Endodermal cell (in vitro differentiated cells): ENCODE measurements at regions not wholly inside any gene's neighbourhood (a gene's known extent, or its start where the extent isn't known, plus 50 kb on each side); places are given as distances from the start of the nearest gene placed in this dataset.

Experiments used
- DNase-seq: peaks from one replicate; pipeline ENCODE4 v3.0.0-alpha.2; 2017
- H3K27ac ChIP-seq: 2 replicates; pipeline ENCODE4 v1.5.1; 2013; ENCODE audit warnings: mild to moderate bottlenecking, low read depth, low read length, moderate library complexity
- H3K27me3 ChIP-seq: 2 replicates; pipeline ENCODE4 v1.6.1; 2013; ENCODE audit warnings: mild to moderate bottlenecking, low read length, moderate library complexity; ENCODE audit not compliant: insufficient read depth, control insufficient read depth, poor library complexity, severe bottlenecking
- H3K36me3 ChIP-seq: 2 replicates; pipeline ENCODE4 v1.7.0; 2013; ENCODE audit warnings: mild to moderate bottlenecking, low read length, moderate library complexity; ENCODE audit not compliant: control insufficient read depth, insufficient read depth
- H3K4me1 ChIP-seq: one replicate; pipeline ENCODE4 v1.7.0; 2013; ENCODE audit warnings: low read length; ENCODE audit not compliant: control insufficient read depth, insufficient read depth
- H3K4me3 ChIP-seq: 2 replicates; pipeline ENCODE4 v1.5.1; 2013; ENCODE audit warnings: mild to moderate bottlenecking, low read length, moderate library complexity
- H3K9ac ChIP-seq: 2 replicates; pipeline ENCODE4 v1.6.1; 2013; ENCODE audit warnings: mild to moderate bottlenecking, low read length, moderate library complexity; ENCODE audit not compliant: poor library complexity, severe bottlenecking; ENCODE audit errors: extremely low read depth
- H3K9me3 ChIP-seq: 2 replicates; pipeline ENCODE4 v1.6.1; 2013; ENCODE audit warnings: mild to moderate bottlenecking, low read length, moderate library complexity; ENCODE audit not compliant: control insufficient read depth
- H3K27ac Mint-ChIP-seq: 2 replicates; pipeline ENCODE4 v1.8.0; 2020; ENCODE audit warnings: mixed read lengths
- H3K27me3 Mint-ChIP-seq: 2 replicates; pipeline ENCODE4 v1.8.0; 2021; ENCODE audit warnings: mild to moderate bottlenecking, mixed read lengths; ENCODE audit not compliant: insufficient read depth
- H3K36me3 Mint-ChIP-seq: 2 replicates; pipeline ENCODE4 v1.8.0; 2020; ENCODE audit warnings: low read depth, mixed read lengths
- H3K4me1 Mint-ChIP-seq: 2 replicates; pipeline ENCODE4 v1.8.0; 2020; ENCODE audit warnings: mixed read lengths
- H3K4me3 Mint-ChIP-seq: 2 replicates; pipeline ENCODE4 v1.8.0; 2020; ENCODE audit warnings: mild to moderate bottlenecking, moderate library complexity, mixed read lengths
- H3K9me3 Mint-ChIP-seq: 2 replicates; pipeline ENCODE4 v1.8.0; 2020; ENCODE audit warnings: mild to moderate bottlenecking, mixed read lengths
- WGBS, 2 experiments: methylation state at CpG; one replicate each; pipeline versions ENCODE4 v1.1.5 to v1.1.7; 2013; ENCODE audit warnings: missing lambda C conversion rate in 2 of 2, mixed read lengths in 1 of 2; ENCODE audit not compliant: insufficient coverage in 1 of 2, insufficient read length in 1 of 2; 5-methylcytosine and 5-hydroxymethylcytosine counted together
- TF ChIP-seq, protein P1 (sequence below): fragments of 200-600 bp; sonication (generic); conservative IDR thresholded peaks from 2 replicates; pipeline ENCODE4 v1.5.0; 2021; ENCODE audit warnings: antibody characterized with exemption, mild to moderate bottlenecking

DNA sequence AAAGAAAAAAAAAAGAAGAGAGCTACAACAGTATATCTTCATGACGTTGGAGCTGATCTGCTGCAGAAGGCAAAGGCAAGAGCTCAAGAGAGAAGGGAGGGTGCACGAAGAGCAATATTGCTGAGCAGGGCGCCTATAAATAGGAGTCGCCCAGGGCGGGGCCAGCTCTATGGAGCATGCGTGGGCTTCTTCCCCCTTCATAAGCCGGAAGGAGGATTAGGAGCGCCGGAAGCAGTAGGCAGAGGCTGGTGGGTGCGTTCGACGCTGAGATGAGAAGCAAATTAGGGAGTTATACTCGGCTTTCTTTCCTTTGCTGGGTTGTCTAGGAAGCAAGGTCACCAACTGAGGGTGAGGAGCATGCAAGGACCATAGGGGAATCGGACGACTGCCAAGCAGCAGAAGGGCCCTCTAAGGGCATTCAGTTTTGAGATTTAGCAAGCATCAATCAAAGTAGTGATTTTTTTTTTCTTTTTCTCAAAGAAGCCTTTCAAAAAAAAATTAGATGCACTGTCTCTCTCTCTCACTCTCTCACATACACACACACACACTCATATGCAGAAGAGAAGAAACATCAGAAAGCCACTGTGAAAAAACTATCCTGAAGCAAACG lies 496.7 kb downstream of the ENC1 start:
- WGBS, 2 experiments, result 94 to 96% methylated on average over 10 to 16 of the region's 16 CpGs
- Mint-ChIP-seq H3K4me1 (no peaks in the 10 kb centered on the region), H3K4me3 (no peak overlapping the region)

DNA sequence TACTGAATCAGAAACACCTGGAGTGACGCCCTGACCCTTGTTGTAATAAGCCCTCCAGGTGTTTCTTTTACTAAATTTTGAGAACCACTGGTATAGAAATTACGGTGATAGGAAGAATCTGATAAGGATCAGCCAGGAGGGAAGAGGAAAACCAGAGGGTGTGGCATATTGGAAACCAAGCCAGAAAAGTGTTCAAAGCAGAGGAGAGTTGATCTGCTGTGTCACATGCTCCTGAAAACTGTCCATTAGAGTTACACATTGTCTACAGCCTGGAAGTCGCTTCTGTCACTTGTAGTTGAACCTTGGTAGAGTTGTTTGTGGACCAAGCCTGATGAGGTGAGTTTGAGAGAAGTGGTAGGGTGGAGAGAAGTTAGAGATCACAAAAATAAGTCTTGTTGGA lies 497.4 kb downstream of the ENC1 start:
- Mint-ChIP-seq H3K36me3 (no peaks in the 10 kb centered on the region), H3K4me1 (no peaks in the 10 kb centered on the region), H3K4me3 (no peak overlapping the region), H3K27ac (no peak overlapping the region), H3K9me3 (no peaks in the 10 kb centered on the region), H3K27me3 (no peaks in the 10 kb centered on the region)
- H3K9ac ChIP-seq, result no peak overlapping the region
- H3K27ac ChIP-seq, result no peak overlapping the region
- no peaks in the 10 kb centered on the region for H3K9me3 ChIP-seq
- TF ChIP-seq, protein P1, sequence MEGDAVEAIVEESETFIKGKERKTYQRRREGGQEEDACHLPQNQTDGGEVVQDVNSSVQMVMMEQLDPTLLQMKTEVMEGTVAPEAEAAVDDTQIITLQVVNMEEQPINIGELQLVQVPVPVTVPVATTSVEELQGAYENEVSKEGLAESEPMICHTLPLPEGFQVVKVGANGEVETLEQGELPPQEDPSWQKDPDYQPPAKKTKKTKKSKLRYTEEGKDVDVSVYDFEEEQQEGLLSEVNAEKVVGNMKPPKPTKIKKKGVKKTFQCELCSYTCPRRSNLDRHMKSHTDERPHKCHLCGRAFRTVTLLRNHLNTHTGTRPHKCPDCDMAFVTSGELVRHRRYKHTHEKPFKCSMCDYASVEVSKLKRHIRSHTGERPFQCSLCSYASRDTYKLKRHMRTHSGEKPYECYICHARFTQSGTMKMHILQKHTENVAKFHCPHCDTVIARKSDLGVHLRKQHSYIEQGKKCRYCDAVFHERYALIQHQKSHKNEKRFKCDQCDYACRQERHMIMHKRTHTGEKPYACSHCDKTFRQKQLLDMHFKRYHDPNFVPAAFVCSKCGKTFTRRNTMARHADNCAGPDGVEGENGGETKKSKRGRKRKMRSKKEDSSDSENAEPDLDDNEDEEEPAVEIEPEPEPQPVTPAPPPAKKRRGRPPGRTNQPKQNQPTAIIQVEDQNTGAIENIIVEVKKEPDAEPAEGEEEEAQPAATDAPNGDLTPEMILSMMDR, result no peak
- no peaks in the 10 kb centered on the region for H3K27me3 ChIP-seq
- WGBS, 2 experiments, result 92 to 100% methylated on average over 2 to 3 of the region's 3 CpGs
- H3K36me3 ChIP-seq, result no peaks in the 10 kb centered on the region
- DNase-seq, result no peak
- H3K4me3 ChIP-seq, result no peak overlapping the region
- H3K4me1 ChIP-seq, result no peaks in the 10 kb centered on the region

More for the DNA sequence above, 496.7 kb downstream of the ENC1 start:
- H3K4me3 ChIP-seq, result no peak overlapping the region
- Mint-ChIP-seq H3K27me3 (no peaks in the 10 kb centered on the region), H3K9me3 (no peaks in the 10 kb centered on the region), H3K27ac (no peak overlapping the region), H3K36me3 (no peaks in the 10 kb centered on the region)
- no peaks in the 10 kb centered on the region for H3K27me3 ChIP-seq
- no peak overlapping the region for H3K9ac ChIP-seq
- TF ChIP-seq, protein P1, result no peak
- no peaks in the 10 kb centered on the region for H3K4me1 ChIP-seq
- no peaks in the 10 kb centered on the region for H3K9me3 ChIP-seq
- H3K36me3 ChIP-seq, result no peaks in the 10 kb centered on the region
- no peak overlapping the region for H3K27ac ChIP-seq
- no peak for DNase-seq

DNA sequence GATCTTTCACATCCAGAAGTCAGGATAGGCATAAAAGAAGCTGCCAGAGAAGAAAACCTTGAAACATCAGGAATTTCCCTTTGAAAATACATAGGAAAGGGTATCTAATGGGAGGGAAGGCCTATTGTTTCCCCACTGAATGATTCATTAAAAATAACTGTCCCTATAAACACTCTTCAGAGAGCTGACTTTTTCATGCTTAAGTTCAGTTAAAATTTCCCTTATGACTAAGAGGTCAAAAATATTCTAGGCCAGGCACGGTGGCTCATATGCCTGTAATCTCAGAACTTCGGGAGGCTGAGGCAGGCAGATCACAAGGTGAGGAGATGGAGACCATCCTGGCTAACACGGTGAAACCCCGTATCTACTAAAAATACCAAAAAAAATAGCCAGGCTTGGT lies 499.5 kb downstream of the ENC1 start:
- Mint-ChIP-seq H3K4me1 (no peaks in the 10 kb centered on the region), H3K4me3 (no peak overlapping the region), H3K9me3 (no peaks in the 10 kb centered on the region), H3K27me3 (peaks cover 2% of the 10 kb centered on the region), H3K27ac (no peak overlapping the region), H3K36me3 (no peaks in the 10 kb centered on the region)
- Histone ChIP-seq H3K9me3 (no peaks in the 10 kb centered on the region), H3K27ac (no peak overlapping the region), H3K9ac (no peak overlapping the region), H3K27me3 (no peaks in the 10 kb centered on the region), H3K4me3 (no peak overlapping the region), H3K4me1 (no peaks in the 10 kb centered on the region), H3K36me3 (no peaks in the 10 kb centered on the region)
- DNase-seq, result no peak
- TF ChIP-seq, protein P1, result no peak
- 91 to 97% methylated on average over 3 to 4 of the region's 4 CpGs for WGBS, 2 experiments
